Hematopoietic multipotent progenitor cell treated with erythropoietin and hydrocortisone succinate and interleukin-3 and kit ligand, for 4 days (in vitro differentiated cells): ENCODE measurements at regions not wholly inside any gene's neighbourhood (a gene's known extent, or its start where the extent isn't known, plus 50 kb on each side); places are given as distances from the start of the nearest gene placed in this dataset.

ENCODE experiments used
- DNase-seq: peaks from one replicate; pipeline ENCODE4 v3.0.0-alpha.2; 2015

GRCh38 chr7:84674236-84674913 is 479.8 kb upstream of the SEMA3A start:
- DNase-seq, result peak; percentile 10

DNA sequence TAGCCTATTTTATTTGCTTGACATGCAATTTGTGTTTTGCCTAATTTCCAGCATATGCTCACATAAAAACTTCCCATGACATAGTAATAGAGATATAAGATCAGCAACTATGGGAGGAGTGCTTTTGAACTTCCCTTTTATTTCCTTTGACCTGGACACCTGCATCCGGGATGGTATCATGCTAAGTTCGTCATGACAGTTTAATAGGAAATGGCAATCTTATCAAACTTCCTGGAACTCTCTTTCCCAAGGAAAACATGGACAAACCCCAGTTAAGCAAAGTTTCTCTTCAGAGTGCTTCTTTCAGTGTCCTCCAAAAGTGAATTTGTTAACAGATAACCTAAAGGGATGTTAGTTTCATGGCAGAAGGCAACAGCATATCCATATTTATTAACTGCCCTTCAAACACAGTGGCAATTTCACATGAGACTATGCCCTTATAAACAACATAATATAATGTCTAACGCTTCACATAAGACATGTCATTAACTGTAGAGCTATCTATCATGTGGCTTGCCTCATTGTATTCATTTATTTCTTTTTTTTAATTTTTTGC is 474.7 kb upstream of the SEMA3A start:
- peak; percentile 25 for DNase-seq

DNA sequence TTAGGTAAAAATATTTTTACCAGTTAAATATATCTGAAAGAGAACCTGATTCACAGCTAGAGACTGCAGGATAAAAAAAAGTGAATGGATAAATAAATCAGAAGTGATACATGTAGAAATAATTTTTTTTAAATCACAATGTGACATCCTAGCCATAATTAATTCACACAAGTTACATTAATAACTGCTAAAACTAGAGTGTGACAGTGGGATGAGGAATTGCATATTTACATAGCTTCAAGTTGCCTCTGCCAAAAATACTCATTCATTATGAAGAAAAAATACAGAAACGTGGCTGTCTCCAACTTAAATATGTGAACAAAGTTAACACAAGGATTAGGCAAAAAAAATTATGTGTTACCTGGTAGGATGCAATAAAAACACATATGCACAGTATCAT is 473.5 kb upstream of the SEMA3A start:
- DNase-seq, result no peak

DNA sequence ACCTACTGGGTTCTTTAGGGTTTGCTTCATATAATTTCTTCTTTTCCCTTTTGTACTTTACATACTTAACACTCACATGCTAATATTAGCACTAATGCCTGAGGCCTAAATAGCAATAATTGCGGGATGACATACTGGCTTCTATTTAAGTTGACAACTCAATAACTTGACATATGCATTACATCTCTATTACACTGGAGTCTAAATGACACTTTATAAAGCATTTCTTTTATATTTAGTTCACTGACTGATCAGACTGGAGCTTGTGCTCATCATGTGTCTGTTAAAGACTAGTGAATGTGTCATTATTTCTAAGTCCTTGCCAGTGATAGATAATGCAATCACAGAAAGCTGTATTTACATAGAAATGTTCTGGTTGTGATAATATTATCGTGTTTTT is 472.1 kb upstream of the SEMA3A start:
- no peak for DNase-seq

DNA sequence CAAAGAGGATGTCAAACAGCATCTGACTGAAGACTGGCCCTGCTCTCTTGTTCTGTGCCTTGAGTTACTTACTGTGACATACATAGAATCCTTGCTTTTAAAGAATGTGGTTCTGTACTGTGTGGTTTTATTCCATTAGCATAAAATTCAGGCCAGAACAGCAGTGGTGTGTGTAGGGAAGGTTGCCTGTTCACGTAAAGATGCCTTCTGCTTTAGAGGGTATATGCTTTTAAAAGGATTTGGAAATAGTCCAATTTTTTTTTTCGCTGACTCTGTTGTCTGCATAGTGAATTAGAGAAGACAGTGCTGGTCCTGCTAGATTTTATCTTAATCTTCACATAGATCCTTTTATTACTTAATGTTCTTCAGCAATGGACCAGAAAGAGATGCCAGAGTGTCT is 470.8 kb upstream of the SEMA3A start:
- DNase-seq, result no peak

DNA sequence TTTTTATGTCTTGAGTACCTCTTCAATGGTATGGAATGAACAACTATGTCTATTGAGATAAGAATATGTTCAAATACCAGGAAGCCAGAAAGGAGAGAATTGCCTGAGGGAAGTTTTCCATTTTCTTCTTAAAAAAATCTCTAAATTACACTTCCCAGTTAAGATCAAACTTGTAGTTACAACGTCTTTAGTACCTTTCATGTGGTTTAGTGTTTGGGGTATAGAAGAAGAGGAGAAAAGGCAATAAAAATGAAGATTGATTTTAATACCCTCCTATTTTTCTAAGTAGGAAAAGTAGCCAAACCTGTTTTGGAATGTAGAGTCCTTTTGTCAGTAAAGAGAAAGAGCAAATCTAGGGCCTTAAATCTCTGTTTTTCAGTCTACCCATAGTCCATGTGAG is 470.0 kb upstream of the SEMA3A start:
- DNase-seq, result no peak

DNA sequence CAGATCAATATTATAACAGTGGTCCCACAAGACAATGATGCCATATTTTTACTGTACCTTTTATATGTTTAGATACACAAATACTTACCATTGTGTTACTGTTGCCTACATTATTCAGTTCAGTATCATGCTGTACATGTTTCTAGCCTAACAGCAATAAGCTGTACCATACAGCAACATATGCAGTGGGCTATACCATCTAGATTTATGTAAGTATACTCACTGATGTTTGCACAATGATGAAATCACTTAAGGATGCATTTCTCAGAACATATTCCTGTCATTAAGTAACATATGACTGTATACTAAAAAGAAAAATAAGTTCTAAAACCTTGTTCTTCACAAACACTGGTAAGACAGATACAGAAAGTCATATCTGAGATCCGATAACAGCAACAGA is 468.6 kb upstream of the SEMA3A start:
- no peak for DNase-seq

- no peak for DNase-seq
These were observed 463.7 kb upstream of the SEMA3A start for GRCh38 chr7:84658286-84658685.

- no peak for DNase-seq
These were observed 459.7 kb upstream of the SEMA3A start for GRCh38 chr7:84654273-84654672.

GRCh38 chr7:84651876-84652275 is 457.3 kb upstream of the SEMA3A start:
- no peak for DNase-seq

GRCh38 chr7:84647797-84648757 is 453.5 kb upstream of the SEMA3A start:
- DNase-seq, result no peak

DNA sequence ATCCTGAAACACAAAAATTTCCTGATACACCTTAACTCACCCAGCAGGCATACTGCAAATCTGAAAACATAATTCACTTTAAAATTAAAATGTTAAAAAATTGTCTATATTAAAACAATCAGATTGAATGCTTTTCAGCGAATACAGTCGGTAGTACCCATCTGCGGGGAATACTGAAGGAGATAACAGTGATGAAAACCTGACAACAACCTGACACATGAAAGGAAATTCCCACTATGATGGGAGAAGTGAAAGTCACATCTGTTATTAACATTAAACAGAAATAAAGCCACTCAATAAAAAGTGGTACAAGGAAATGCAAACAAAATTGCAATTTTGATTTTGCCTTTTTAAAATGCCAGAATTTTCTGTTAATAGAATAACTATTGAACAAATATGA is 448.0 kb upstream of the SEMA3A start:
- no peak for DNase-seq

DNA sequence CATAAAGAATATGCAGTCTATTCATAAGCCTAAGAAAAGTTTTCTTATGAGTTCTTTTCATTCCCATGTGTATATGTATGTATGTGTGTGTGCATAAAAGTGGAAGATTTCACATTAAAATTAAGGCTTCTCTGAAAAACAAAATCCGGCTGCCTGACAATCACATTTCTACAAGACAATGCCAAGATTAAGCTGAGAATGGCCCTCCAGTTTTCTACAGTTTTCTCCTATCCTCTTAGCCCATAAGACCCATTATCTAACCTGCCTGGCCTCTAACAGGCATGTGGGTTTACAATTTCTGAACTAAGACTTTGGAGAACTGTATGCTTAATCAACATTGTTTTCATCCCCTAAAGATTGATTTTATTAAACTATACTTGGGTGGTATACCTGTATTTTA is 446.0 kb upstream of the SEMA3A start:
- DNase-seq, result no peak

DNA sequence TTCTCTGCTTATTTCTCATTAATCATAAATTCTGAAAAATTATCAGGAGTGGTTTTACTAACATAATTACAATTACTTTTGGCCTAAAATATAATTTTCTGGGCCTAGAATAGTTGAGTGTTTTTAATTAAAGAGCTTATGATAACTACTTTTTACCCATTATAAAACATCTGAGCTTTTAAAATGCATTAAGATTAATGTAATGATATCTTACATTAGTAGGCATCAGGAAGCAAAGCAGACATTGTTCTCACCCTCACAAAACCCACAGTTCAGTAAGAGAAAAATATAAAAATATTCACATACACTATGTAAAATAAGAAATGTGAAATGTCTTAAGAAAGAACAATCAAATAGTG is 443.7 kb upstream of the SEMA3A start:
- no peak for DNase-seq

- no peak for DNase-seq
These were observed 443.2 kb upstream of the SEMA3A start for GRCh38 chr7:84637568-84638338.

DNA sequence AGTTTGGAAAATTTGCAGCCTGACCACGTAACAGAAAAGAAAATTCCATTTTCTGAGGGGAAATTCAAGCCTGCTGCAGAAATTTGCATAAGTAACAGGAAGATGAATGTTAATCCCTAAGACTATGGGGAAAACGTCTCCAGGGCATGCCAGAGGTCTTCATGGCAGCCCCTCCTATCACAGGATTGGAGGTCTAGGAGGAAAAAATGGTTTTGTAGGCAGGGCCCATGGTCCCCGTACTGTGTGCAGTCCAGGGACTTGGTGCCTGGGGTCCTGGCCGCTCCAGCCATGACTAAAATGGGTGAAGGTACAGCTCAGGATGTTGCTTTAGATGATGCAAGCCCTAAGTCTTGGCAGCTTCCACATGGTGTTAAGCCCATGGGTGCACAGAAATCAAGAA is 437.3 kb upstream of the SEMA3A start:
- no peak for DNase-seq

DNA sequence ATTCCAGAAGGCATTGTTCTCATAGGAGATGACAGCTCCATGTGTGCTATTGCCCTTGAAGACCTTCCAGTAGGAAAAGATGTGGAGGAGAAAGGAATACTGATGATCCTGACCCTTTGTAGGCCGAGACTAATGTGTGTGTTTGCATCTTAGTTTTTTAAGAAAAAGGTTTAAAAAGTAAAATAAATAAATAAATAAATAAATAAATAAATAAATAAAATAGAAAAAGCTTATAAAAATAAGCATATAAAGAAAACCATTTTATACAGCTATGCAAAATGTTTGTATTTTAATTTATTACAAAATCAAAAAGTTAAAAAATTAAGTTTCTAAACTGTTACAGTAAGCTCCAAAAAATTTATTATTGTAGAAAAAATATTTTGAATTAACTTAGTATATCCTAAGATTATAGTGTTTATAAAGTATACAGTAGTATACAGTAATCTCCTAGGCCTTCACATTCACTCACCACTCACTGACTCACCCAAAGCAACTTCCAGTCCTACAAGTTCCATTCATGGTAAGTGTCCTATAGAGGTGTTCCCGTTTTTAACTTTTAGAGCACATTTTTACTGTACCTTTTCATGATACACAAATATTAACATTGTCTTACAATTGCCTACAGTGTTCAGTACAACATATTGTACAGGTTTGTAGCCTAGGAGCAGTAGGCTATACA is 435.2 kb upstream of the SEMA3A start:
- DNase-seq, result no peak

DNA sequence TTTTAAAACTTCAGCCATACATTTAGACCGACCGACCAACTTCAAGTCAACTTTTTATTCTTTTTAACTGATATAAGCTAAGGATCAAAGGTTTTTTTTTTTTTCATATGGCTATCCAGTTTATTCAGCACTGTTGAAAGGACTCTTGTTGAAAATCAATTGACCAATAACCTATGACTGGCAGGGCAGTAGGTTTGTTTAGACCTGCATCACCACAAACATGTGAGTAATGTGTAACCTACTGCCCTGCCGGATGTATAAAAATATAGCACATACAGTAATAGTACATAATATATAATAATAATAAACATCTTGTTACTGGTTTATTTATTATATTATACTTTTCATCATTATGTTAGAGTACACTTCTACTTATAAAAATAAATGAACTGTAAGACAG is 434.6 kb upstream of the SEMA3A start:
- no peak for DNase-seq

- no peak for DNase-seq
These were observed 432.7 kb upstream of the SEMA3A start for GRCh38 chr7:84627250-84627649.

- no peak for DNase-seq
These were observed 430.3 kb upstream of the SEMA3A start for GRCh38 chr7:84624927-84625326.

GRCh38 chr7:84624527-84624926 is 429.9 kb upstream of the SEMA3A start:
- DNase-seq, result no peak

DNA sequence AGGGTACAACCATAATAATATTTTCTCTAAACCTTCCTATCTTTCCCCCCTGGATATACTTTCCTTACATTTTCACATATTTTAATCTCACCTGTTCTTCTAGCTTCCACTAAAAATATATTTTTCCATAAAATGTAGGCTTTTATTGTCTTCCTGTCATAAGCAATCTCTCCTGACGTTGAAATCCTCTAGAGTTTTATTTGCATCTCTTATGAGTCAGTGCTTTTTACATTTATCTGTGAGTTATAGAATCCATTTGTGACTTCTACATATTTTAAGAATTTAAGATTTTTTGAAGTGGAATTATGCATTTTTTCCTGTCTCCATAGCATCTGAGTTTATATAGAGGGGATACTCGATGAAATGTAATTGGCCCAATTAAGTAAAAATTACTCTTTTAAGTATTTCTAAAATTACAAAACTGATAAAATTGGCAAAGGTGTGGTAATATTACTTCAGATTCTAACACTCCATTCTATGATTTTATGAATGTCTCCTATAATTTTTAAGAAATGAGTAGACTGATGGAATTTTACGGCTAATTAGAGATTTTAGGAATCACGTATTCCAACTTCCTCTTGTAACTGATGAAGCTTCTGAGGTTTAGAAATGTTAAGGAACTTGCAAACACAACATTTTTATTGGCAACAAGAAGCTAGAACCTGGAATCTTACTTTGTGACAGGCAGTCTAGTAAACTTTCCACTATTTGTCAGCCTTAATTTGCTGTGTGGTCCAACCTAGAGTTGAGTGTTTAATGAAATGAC is 422.9 kb upstream of the SEMA3A start:
- no peak for DNase-seq
